ENCODE measurements at regions not wholly inside any gene's neighbourhood (a gene's known extent, or its start where the extent isn't known, plus 50 kb on each side); places are given as distances from the start of the nearest gene placed in this dataset.

- no peak for TF ChIP-seq CTCF (conservative IDR thresholded peaks at IDR 0.05; ENCODE audit: low read length)
- TF ChIP-seq EZH2phosphoT487 (IDR thresholded peaks at IDR 0.05; ENCODE audit: borderline replicate concordance, low read depth, low read length), result no peak
Measured at GRCh38 chr18:37666451-37666850, 100.9 kb upstream of the CELF4 start.
